ENCODE measurements at regions not wholly inside any gene's neighbourhood (a gene's known extent, or its start where the extent isn't known, plus 50 kb on each side); places are given as distances from the start of the nearest gene placed in this dataset.

GRCh38 chr2:160943414-160943813 is 216.8 kb upstream of the TANK start:
- TF ChIP-seq RARB (CRISPR knock-in tag; IDR thresholded peaks at IDR 0.05), result no peak
- no peak for TF ChIP-seq ISL1 (CRISPR knock-in tag; IDR thresholded peaks at IDR 0.05)
- TF ChIP-seq BACH2 (CRISPR knock-in tag; IDR thresholded peaks at IDR 0.05; ENCODE audit: borderline replicate concordance), result no peak
- TF ChIP-seq ZNF8 (CRISPR knock-in tag; IDR thresholded peaks at IDR 0.05), result no peak
- TF ChIP-seq PATZ1 (CRISPR knock-in tag; IDR thresholded peaks at IDR 0.05; ENCODE audit: borderline replicate concordance), result no peak
- TF ChIP-seq GLIS3 (CRISPR knock-in tag; IDR thresholded peaks at IDR 0.05), result no peak
- TF ChIP-seq ZFP30 (CRISPR knock-in tag; IDR thresholded peaks at IDR 0.05), result no peak
- TF ChIP-seq OSR1 (CRISPR knock-in tag; IDR thresholded peaks at IDR 0.05), result no peak
- TF ChIP-seq TOX (CRISPR knock-in tag; IDR thresholded peaks at IDR 0.05; ENCODE audit: borderline replicate concordance), result no peak
- TF ChIP-seq CSDC2 (CRISPR knock-in tag; IDR thresholded peaks at IDR 0.05), result no peak

All from SK-N-SH treated with all-trans-retinoic acid at 6 μM for 48 hours (cell line).